BLaER1 (cell line): ENCODE measurements at regions not wholly inside any gene's neighbourhood (a gene's known extent, or its start where the extent isn't known, plus 50 kb on each side); places are given as distances from the start of the nearest gene placed in this dataset.

Experiments
- H3K27ac ChIP-seq: shearing (Covaris generic); formaldehyde crosslinking; 2 replicates; pipeline ENCODE4 v1.8.1; 2022
- H3K27me3 ChIP-seq: shearing (Covaris generic); formaldehyde crosslinking; 2 replicates; pipeline ENCODE4 v1.8.1; 2022
- H3K36me3 ChIP-seq: shearing (Covaris generic); formaldehyde crosslinking; 2 replicates; pipeline ENCODE4 v1.8.1; 2022
- H3K4me1 ChIP-seq: shearing (Covaris generic); formaldehyde crosslinking; 2 replicates; pipeline ENCODE4 v1.8.1; 2022
- H3K4me2 ChIP-seq: shearing (Covaris generic); formaldehyde crosslinking; 2 replicates; pipeline ENCODE4 v1.8.1; 2022
- H3K4me3 ChIP-seq: shearing (Covaris generic); formaldehyde crosslinking; 2 replicates; pipeline ENCODE4 v1.8.1; 2022
- H3K9ac ChIP-seq: shearing (Covaris generic); formaldehyde crosslinking; 2 replicates; pipeline ENCODE4 v1.8.1; 2022
- H3K9me3 ChIP-seq: shearing (Covaris generic); formaldehyde crosslinking; 2 replicates; pipeline ENCODE4 v1.8.1; 2022
- H4K20me1 ChIP-seq: shearing (Covaris generic); formaldehyde crosslinking; 2 replicates; pipeline ENCODE4 v1.8.1; 2022
- Cebpa-rat ChIP-seq: shearing (Covaris generic); IDR thresholded peaks from 2 replicates; pipeline ENCODE4 v1.8.1; 2022

GRCh38 chr14:39948235-39948634, 516.0 kb upstream of the FBXO33 start:
- Histone ChIP-seq H3K4me3 (no peak overlapping the region), H3K9me3 (0 out of 2 replicates have a peak, but pooled peaks cover 5% of the 10 kb centered on the region), H3K4me2 (no peak overlapping the region), H4K20me1 (no peaks in the 10 kb centered on the region), H3K27ac (no peak overlapping the region), H3K4me1 (no peaks in the 10 kb centered on the region), H3K27me3 (no peaks in the 10 kb centered on the region), H3K9ac (no peak overlapping the region), H3K36me3 (no peaks in the 10 kb centered on the region)
- no peak for TF ChIP-seq Cebpa-rat

DNA sequence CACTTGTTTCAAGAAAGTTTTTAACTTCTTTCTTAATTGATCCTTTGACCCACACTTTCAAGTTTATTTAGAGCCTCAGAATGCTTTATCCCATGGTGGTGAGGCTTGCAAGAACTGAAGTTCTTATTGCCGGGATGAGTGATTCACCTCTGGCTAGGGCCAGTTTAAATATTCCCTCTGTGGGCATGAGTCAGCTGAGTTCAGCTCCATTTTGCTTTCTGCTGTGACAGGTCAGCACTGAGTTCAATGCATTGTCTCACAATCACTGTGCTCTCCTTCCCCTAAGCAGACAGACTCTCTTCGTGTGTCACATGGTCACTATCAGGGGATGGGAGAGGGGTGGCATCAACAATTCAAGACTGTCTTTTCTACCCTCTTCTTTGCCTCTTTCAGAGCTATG, 514.6 kb upstream of the FBXO33 start:
- no peak overlapping the region for H3K27ac ChIP-seq
- H3K4me3 ChIP-seq: no peak overlapping the region
- TF ChIP-seq Cebpa-rat: no peak
- no peaks in the 10 kb centered on the region for H3K27me3 ChIP-seq
- no peak overlapping the region for H3K4me2 ChIP-seq
- H3K9ac ChIP-seq: no peak overlapping the region
- H3K36me3 ChIP-seq: no peaks in the 10 kb centered on the region
- no peaks in the 10 kb centered on the region for H3K4me1 ChIP-seq
- no peaks in the 10 kb centered on the region for H4K20me1 ChIP-seq
- no peaks in the 10 kb centered on the region for H3K9me3 ChIP-seq

- Histone ChIP-seq H3K9me3 (no peaks in the 10 kb centered on the region), H3K4me2 (no peak overlapping the region), H3K4me3 (no peak overlapping the region), H3K27ac (no peak overlapping the region), H3K9ac (no peak overlapping the region), H3K4me1 (no peaks in the 10 kb centered on the region), H4K20me1 (no peaks in the 10 kb centered on the region), H3K27me3 (no peaks in the 10 kb centered on the region), H3K36me3 (no peaks in the 10 kb centered on the region)
- no peak for TF ChIP-seq Cebpa-rat
Measured at GRCh38 chr14:39939023-39939422, 506.8 kb upstream of the FBXO33 start.

DNA sequence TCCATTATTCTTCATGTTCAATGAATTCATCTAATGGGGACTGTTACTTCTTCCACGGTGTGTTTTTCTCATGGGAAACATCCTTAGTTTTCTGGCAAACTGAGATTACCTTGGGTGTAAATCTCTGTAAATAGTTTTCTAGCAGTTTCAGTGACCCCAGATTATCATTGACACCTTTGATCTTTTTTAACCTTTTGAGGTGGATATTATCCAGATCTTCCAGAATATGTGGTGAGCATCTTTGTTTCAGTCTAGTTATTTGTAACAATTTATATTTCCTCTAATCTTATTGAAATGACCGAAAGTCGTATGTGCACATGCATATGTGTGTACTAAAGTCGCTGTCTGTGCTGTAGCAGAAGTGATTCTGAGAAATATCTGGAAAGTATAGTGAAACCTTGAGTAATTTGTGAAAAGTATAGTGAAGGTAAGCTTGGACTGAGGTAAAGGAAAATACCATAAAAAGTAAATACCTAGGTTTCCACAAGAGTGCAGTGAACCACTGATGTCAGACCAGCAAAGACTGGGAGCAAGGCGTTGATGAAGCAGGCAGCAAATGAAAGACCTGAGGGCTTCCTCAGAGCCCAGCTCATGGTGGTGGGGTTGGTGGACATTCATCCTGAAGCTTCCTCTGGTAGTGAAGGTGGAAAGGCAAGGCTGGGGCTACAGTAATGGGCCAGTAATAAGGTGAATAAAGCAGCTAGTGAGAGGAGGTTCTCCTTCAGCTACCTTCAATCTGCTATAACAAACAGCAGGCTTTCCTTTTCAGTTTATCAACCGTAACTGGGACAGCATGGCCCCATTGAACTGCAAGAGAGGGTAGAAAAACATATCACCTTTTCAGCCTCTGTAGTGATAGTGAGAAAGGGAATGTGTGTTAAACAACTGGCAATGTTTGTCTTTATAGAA, 480.2 kb upstream of the FBXO33 start:
- Histone ChIP-seq H3K36me3 (no peaks in the 10 kb centered on the region), H3K9me3 (no peaks in the 10 kb centered on the region), H4K20me1 (no peaks in the 10 kb centered on the region), H3K27ac (no peak overlapping the region), H3K4me2 (no peak overlapping the region), H3K27me3 (no peaks in the 10 kb centered on the region), H3K4me3 (no peak overlapping the region), H3K4me1 (no peaks in the 10 kb centered on the region), H3K9ac (no peak overlapping the region)
- TF ChIP-seq Cebpa-rat: no peak

DNA sequence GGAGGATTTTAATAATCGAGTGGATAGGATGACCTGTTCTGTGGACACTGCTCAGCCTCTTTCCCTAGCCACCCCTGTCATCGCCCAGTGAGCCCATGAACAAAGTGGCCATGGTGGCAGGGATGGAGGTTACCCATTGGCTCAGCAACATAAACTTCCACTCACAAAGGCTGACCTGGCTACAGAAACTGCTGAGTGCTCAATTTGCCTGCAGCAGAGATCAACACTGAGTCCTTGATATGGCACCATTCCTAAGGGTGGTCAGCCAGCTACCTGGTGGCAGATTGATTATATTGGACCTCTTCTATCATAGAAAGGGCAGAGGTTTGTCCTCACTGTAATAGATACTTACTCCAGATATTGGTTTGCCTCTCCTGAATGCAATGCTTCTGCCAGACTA, 465.4 kb upstream of the FBXO33 start:
- H3K9me3 ChIP-seq: no peaks in the 10 kb centered on the region
- no peak overlapping the region for H3K4me2 ChIP-seq
- no peak for TF ChIP-seq Cebpa-rat

GRCh38 chr14:39890026-39890425, 457.8 kb upstream of the FBXO33 start:
- H4K20me1 ChIP-seq: no peaks in the 10 kb centered on the region
- peaks cover 4% of the 10 kb centered on the region; the same call in 1 of the 2 replicates for H3K9me3 ChIP-seq
- TF ChIP-seq Cebpa-rat: no peak
- no peak overlapping the region for H3K4me2 ChIP-seq
- no peak overlapping the region for H3K4me3 ChIP-seq
- H3K9ac ChIP-seq: no peak overlapping the region
- no peaks in the 10 kb centered on the region for H3K4me1 ChIP-seq
- no peaks in the 10 kb centered on the region for H3K36me3 ChIP-seq
- no peaks in the 10 kb centered on the region for H3K27me3 ChIP-seq
- H3K27ac ChIP-seq: no peak overlapping the region

More for the DNA sequence above, 465.4 kb upstream of the FBXO33 start:
- no peak overlapping the region for H3K27ac ChIP-seq
- no peak overlapping the region for H3K4me3 ChIP-seq
- no peaks in the 10 kb centered on the region for H3K36me3 ChIP-seq
- H4K20me1 ChIP-seq: no peaks in the 10 kb centered on the region
- no peak overlapping the region for H3K9ac ChIP-seq
- no peaks in the 10 kb centered on the region for H3K4me1 ChIP-seq
- H3K27me3 ChIP-seq: no peaks in the 10 kb centered on the region

GRCh38 chr14:39884091-39884490, 451.9 kb upstream of the FBXO33 start:
- H3K4me1 ChIP-seq: no peaks in the 10 kb centered on the region
- H3K27ac ChIP-seq: no peak overlapping the region
- no peaks in the 10 kb centered on the region for H4K20me1 ChIP-seq
- H3K27me3 ChIP-seq: no peaks in the 10 kb centered on the region
- H3K4me3 ChIP-seq: no peak overlapping the region
- H3K9me3 ChIP-seq: peaks cover 4% of the 10 kb centered on the region; the same call in 1 of the 2 replicates
- TF ChIP-seq Cebpa-rat: no peak
- no peak overlapping the region for H3K4me2 ChIP-seq
- no peaks in the 10 kb centered on the region for H3K36me3 ChIP-seq
- no peak overlapping the region for H3K9ac ChIP-seq

GRCh38 chr14:39880965-39881364, 448.7 kb upstream of the FBXO33 start:
- Histone ChIP-seq H3K27ac (no peak overlapping the region), H3K36me3 (no peaks in the 10 kb centered on the region), H3K9ac (no peak overlapping the region), H3K4me3 (no peak overlapping the region), H3K27me3 (no peaks in the 10 kb centered on the region), H4K20me1 (no peaks in the 10 kb centered on the region), H3K9me3 (no peaks in the 10 kb centered on the region), H3K4me2 (no peak overlapping the region), H3K4me1 (no peaks in the 10 kb centered on the region)
- no peak for TF ChIP-seq Cebpa-rat

GRCh38 chr14:39880106-39880695, 448.0 kb upstream of the FBXO33 start:
- H3K4me3 ChIP-seq: no peak overlapping the region
- TF ChIP-seq Cebpa-rat: no peak
- H3K27me3 ChIP-seq: no peaks in the 10 kb centered on the region
- H3K4me1 ChIP-seq: no peaks in the 10 kb centered on the region
- no peak overlapping the region for H3K27ac ChIP-seq
- H3K4me2 ChIP-seq: no peak overlapping the region
- no peaks in the 10 kb centered on the region for H3K9me3 ChIP-seq
- no peak overlapping the region for H3K9ac ChIP-seq
- H4K20me1 ChIP-seq: no peaks in the 10 kb centered on the region
- no peaks in the 10 kb centered on the region for H3K36me3 ChIP-seq

DNA sequence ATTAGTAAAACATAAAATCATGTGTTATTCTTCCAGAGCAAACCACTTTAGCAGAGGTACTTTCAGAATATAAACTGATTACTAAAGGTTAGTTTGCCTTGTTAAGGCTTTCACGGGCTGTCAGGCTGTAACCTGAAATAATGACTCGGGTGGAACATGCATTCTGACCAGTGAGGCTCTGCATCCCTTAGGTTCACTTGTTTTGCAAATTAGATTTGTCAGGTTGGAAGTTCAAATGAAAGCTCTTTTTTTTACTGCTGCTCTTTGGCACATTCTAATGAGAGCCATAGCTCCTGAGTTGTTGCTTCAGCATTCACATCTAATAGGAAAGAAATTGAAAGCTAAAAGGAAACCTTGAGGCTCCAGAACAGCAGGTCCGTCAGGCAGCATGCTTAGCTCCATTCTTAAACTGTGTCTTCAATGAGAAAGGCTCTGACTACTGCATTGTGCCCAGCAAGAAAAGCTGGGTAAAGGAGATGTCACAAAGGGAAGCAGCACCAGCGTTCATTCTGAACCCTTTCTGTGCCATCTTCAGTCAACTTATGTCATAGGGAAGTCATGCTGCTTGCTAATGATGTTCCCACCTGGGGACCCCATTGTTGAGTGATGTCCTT, 445.5 kb upstream of the FBXO33 start:
- H3K27ac ChIP-seq: no peak overlapping the region
- H3K9me3 ChIP-seq: no peaks in the 10 kb centered on the region
- no peak for TF ChIP-seq Cebpa-rat
- no peak overlapping the region for H3K9ac ChIP-seq
- no peak overlapping the region for H3K4me2 ChIP-seq
- H3K36me3 ChIP-seq: no peaks in the 10 kb centered on the region
- H3K4me3 ChIP-seq: no peak overlapping the region
- H3K4me1 ChIP-seq: no peaks in the 10 kb centered on the region
- H4K20me1 ChIP-seq: no peaks in the 10 kb centered on the region
- H3K27me3 ChIP-seq: no peaks in the 10 kb centered on the region
